Fibroblast of skin of abdomen (primary cell): ENCODE measurements at regions not wholly inside any gene's neighbourhood (a gene's known extent, or its start where the extent isn't known, plus 50 kb on each side); places are given as distances from the start of the nearest gene placed in this dataset.
"Not testable (repeated sequence)": the region's sequence is repeated elsewhere in the genome, so short reads cannot be mapped to it uniquely, and the experiment has no call there.

ENCODE experiments used
- DNase-seq: peaks from one replicate; pipeline ENCODE4 v3.0.0-alpha.2; 2013

DNA sequence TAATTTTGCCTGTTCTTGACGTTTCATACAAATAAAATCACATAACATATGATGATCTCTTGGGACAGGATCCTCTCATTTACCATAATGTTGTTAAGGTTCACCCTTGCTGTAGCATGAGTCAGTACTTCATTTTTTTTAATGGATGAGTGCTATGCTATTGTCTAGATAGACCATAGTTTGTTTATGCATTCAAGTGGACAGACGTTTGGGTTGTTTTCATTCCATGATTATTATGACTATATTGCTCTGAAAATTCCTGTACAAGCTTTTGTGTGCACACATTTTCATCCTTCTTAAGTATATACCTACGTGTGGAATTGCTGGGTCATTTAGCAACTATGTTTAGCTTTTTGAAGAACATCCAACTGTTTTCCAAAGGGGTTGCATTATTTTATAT is 325.6 kb upstream of the TMEM132C start:
- DNase-seq, result peak; percentile 12

- DNase-seq, result no peak
Observed at GRCh38 chr12:127942981-127943380, 324.0 kb upstream of the TMEM132C start.

DNA sequence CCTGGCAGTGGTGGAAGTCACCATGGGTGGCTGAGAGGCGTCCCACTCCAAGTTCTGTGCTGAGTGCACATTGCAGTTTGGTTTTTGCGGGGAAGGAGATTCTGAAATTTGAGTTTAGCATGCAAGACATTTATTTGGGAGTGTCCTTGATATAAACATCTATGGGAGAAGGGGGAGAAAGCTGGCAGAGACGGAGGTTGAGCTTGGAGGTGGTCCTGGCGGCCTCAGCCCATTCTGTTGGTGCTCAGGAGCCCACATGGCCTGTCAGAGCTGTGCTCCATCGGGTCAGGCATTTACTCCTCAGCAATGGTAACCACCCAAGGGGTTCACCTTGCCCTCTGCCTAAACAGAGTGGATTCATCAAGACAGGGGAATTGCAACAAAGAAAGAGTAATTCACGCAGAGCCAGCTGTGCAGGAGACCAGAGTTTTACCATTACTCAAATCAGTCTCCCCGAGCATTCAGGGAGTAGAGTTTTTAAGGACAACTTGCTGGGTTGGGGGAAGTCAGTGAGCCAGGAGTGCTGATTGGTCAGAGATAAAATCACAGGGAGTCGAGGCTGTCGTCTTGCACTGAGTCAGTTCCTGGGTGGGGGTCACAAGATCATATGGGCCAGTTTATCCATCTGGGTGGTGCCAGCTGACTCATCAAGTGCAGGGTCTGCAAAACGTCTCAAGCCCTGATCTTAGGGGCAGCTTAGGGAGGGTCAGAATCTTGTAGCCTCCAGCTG is 323.3 kb upstream of the TMEM132C start:
- DNase-seq, result peak; percentile 15

DNA sequence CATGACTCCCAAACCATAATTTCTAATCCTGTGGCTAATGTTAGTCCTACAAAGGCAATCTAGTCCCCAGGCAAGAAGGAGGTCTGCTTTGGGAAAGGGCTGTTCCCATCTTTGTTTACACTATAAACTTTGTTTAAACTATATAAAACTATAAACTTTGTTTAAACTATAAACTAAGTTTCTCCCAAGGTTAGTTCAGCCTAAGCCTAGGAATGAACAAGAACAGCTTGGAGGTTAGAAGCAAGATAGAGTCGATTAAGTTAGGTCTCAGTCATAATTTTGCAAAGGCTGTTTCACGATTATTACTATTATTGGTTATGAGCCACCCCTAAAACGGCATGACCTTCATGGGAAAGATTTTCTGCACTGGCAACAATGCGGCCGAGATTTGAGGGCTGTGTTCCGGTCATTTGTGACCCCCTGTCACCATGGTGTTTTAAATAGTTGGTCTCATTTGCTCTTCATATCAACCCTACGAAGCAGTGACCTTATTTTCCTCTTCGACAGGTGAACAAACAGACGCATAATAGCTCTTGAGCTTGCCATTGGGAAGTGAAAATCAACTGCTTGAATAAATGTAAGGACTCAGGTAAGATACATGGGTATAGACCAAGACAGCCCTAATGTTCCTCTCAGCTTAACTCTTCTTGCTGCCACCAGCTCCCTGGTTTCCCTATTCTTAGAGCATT is 322.6 kb upstream of the TMEM132C start:
- no peak for DNase-seq

GRCh38 chr12:127957001-127957660 is 309.8 kb upstream of the TMEM132C start:
- peak; percentile 84 for DNase-seq

GRCh38 chr12:127962303-127962702 is 304.7 kb upstream of the TMEM132C start:
- no peak for DNase-seq

DNA sequence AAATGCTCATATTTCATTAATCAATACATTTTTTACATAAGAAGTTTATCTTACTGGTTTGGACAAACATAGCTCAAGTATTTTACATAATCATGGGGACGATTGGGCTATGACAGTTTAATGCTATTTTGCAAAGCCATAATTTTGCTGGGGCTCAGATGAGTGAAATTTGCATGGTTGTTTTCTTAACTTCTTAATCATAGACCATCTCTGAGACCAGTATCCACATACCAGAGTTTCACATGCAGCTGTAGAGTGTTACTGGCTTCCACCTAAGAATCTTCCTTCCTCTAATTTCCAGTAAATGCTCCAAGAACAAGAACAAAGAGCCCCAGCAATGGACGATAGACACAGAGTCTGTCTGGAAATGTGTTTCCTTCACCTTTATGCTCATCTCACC is 303.0 kb upstream of the TMEM132C start:
- DNase-seq, result peak; percentile 39

DNA sequence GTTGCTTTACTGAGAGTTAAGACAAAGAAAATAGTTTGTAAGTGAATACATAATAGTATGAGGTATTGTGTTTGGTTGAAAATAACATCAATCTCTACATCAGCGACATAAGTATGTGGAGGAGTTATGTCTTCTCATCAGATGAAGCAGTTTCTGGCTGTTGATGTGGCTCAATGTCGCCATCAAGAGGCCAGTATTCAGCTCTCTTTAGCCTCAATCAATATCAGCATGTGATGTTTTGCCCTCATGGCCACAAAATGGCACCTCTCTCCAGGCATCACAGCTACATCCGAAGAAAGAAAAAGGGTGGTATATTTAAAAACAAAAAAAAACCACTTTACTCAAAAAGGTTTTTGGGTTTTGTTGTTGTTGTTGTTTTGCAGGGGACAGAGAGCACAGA is 302.3 kb upstream of the TMEM132C start:
- DNase-seq, result peak; percentile 65

GRCh38 chr12:127966331-127966730 is 300.6 kb upstream of the TMEM132C start:
- no peak for DNase-seq

- DNase-seq, result peak; percentile 42
Observed at GRCh38 chr12:127970491-127970890, 296.5 kb upstream of the TMEM132C start.

- no peak for DNase-seq
Observed at GRCh38 chr12:127980585-127980984, 286.4 kb upstream of the TMEM132C start.

GRCh38 chr12:127981875-127982274 is 285.1 kb upstream of the TMEM132C start:
- DNase-seq, result no peak

DNA sequence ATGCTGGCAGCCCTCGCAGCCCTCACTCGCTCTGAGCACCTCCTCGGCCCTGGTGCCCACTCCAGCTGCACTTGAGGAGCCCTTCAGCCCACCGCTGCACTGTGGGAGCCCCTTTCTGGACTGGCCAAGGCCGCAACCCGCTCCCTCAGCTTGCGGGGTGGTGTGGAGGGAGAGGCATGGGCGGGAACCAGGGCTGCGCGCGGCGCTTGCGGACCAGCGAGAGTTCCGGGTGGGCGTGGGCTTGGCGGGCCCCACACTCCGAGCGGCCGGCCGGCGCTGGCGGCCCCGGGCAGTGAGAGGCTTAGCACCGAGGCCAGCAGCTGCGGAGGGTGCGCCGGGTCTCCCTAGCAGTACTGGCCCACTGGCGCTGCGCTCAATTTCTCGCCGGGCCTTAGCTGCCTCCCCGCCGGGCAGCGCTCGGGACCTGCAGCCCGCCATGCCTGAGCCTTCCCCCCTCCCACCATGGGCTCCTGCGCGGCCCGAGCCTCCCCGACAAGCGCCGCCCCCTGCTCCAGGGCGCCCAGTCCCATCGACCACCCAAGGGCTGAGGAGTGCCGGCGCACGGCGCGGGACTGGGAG is 283.7 kb upstream of the TMEM132C start:
- not testable (repeated sequence) for DNase-seq

DNA sequence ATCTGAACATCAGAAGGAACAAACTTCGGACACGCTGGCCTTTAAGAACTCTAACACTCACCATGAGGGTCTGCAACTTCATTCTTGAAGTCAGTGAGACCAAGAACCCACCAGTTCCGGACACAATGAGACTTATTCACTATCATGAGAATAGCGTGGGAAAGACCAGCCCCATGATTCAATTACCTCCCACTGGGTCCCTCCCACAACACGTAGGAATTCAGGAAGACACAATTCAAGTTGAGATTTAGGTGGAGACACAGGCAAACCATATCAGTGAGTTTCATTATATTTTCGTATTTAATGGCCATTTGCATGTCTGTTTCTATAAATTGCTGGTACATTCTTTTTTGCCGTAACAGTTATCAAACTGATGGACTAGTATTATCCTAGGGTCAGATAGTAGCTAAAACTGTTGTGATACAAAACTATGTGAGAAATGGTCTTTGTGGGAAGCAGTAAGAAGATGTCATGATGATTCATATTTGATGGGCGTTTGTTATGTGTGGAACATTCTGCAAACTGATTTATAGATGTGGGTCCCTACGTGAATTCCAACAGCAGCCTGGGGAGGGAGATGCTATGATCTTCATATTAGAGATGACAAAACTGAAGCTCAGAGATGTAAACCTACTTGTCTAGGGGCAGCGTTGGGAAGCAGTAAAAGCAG is 282.4 kb upstream of the TMEM132C start:
- DNase-seq, result peak; percentile 91

DNA sequence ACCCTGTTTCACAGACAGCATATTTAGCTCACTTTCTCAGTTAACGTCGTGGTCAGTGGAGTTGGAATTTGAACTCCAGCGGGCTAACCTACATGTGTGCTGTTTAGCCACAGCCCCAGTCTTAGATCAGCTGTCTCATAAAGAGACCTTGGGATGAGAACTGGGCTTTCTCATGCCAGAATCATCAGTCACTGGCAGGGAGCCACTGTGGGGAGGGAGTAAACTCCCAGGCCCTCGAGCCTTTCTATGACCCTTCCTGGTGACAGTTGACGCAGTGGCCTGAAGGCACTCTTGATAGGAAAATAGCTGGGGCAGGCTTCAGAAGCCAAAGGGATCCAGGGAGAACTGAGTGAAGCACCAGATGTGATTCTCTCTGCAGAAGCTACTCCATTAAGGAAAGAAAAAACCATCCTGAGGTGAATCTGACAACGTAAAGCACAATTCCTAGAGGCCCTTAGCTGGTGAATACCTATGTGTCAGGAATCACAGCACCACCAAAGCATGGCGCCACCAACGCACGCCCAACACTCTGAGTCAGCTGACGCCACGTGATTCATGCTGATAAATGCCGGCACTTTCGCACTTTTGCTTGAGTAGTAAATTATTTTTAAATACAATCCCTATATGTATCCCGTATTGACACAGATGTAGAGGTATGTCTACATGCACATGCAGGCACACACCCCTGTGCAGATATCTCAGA is 279.6 kb upstream of the TMEM132C start:
- DNase-seq, result peak; percentile 83

DNA sequence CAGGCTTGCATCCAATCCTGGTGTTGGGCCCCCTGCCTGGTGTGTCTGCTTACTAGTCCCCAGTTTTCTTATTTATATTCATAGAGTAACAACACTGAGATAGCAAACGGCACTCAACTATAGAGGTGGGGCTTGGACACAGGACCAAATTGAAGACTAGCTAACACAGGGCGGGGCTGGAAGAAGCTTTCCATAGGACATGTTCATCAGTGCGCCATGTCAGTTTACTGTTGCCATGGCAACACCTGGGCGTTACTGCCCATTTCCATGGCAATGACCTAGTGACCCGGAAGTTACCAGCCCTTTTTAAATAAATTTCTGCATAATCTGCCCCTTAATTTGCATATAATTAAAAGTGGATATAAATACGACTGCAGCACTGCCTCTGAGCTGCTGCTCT is 275.5 kb upstream of the TMEM132C start:
- DNase-seq, result no peak

GRCh38 chr12:127998988-127999387 is 268.0 kb upstream of the TMEM132C start:
- peak; percentile 75 for DNase-seq

- DNase-seq, result no peak
Observed at GRCh38 chr12:128004383-128004938, 262.5 kb upstream of the TMEM132C start.

GRCh38 chr12:128007250-128007649 is 259.7 kb upstream of the TMEM132C start:
- DNase-seq, result no peak

DNA sequence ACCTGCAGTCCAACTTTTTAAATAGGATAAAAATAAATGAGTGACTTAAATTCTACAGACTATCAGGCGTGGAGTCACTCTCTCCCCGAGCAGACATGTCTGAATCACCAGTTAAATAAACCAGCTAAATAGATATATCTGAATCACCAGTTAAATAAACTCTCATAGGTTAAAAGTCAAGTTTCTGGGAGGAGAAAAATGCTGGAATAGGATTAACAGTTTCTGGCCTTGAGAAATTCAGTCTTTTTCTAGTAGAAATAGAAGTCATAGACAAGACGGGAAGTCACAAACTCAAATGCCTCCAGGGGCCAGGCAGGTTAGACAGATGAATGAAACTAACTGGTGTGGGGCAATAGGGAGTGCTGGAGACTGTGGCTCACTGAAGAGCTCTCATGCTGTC is 258.6 kb upstream of the TMEM132C start:
- peak; percentile 73 for DNase-seq

DNA sequence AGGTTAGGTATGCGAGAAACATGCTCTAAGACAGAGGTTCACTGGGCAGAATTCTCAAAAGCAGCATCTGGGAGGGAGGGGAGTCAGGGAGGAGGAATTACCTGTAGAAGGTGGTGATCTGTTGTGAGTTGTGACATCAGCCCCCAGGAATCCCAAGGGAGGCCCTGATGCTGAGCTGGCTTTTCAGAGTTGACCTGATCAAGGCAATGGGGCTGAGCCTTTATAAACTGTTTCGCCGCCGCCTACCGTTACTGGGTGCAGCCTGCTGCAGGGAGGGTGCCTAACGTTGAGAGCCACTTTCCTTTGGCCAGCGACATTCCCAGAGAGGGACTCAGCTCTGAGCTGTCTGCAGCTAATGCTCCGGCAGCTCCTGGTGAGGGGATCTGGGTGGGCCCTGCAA is 257.9 kb upstream of the TMEM132C start:
- no peak for DNase-seq

DNA sequence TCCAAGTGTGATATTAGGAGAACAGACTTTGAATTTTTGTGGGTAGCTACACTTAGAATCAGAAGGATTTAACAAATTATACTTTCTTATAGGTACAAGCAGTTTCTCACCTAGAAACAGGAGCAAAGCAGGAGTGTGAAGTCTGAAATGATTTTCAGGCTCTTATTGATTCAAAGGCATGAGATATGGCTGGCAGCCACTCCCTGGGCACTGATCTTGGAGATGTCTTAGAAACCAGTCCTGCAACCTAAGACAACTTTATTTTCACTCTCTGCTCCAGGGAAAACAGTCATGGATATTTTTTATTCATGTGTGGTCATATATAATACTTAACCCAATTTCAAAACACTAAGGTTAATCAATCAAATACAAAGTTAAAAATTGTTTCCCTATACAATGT is 254.9 kb upstream of the TMEM132C start:
- no peak for DNase-seq
